ENCODE measurements at regions not wholly inside any gene's neighbourhood (a gene's known extent, or its start where the extent isn't known, plus 50 kb on each side); places are given as distances from the start of the nearest gene placed in this dataset.

DNA sequence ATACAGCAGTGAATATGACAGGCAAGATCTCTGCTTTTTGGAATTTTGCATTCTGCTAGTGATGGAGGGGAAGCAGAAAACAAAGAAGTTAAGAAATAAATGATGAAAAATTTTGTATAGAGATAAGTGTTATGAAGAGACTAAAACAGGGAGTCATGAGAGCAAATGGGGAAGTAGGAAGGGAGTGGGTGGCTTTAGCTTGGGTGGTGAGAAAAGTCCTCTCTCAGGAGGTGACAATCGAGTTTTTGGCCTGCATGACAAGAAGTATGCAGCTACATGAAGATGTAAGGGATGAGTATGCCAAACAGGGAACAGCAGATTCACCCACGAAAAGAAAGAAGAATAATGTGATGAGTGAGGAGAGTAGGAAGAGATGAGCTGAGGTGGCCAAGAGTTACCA, 80.7 kb upstream of the MPPED2 start:
- Histone ChIP-seq H3K36me3 (ENCODE audit: control insufficient read depth, insufficient read depth, low read length) (no peaks in the 10 kb centered on the region), H2AFZ (replicated peaks; ENCODE audit: low read length, poor library complexity) (no peak overlapping the region), H3K4me1 (ENCODE audit: control insufficient read depth, insufficient read depth, low read length) (no peaks in the 10 kb centered on the region), H3K56ac (ENCODE audit: extremely low read depth, insufficient read depth, low read length) (no peak overlapping the region), H2BK5ac (ENCODE audit: low read depth, low read length, poor library complexity, severe bottlenecking) (no peak overlapping the region), H3K18ac (ENCODE audit: low read depth, low read length) (no peak overlapping the region), H3K9me3 (ENCODE audit: control insufficient read depth, insufficient read depth, low read length) (no peaks in the 10 kb centered on the region), H2BK20ac (ENCODE audit: low read depth, low read length) (no peak overlapping the region), H4K5ac (ENCODE audit: low read depth, low read length) (no peak overlapping the region), H3K23ac (ENCODE audit: low read depth, low read length) (no peak overlapping the region; the same call in 1 of the 2 replicates), H3K4ac (ENCODE audit: low read depth, low read length) (no peak overlapping the region), H2BK15ac (ENCODE audit: low read depth, low read length) (no peak overlapping the region), H4K91ac (ENCODE audit: insufficient read depth, low read depth, low read length) (no peak overlapping the region), H2AK5ac (ENCODE audit: low read depth, low read length) (no peak overlapping the region), H4K20me1 (ENCODE audit: insufficient read depth, low read length) (no peaks in the 10 kb centered on the region), H2BK120ac (ENCODE audit: low read depth, low read length) (no peak overlapping the region), H4K8ac (ENCODE audit: low read depth in 2 of 2, low read length in 2 of 2) (no peak overlapping the region), H3K9ac (ENCODE audit: low read depth, low read length) (no peak overlapping the region), H3K4me3 (ENCODE audit: insufficient read depth, low read depth, low read length) (no peak overlapping the region), H3K9me1 (ENCODE audit: insufficient read depth, low read length) (no peaks in the 10 kb centered on the region), H3K79me1 (ENCODE audit: low read depth in 1 of 2, low read length in 2 of 2) (no peaks in the 10 kb centered on the region), H3K27me3 (ENCODE audit: control insufficient read depth, insufficient read depth, low read length) (no peaks in the 10 kb centered on the region), H3K4me2 (ENCODE audit: low read depth, low read length) (no peak overlapping the region), H3K27ac (ENCODE audit: insufficient read depth, low read length) (no peak overlapping the region), H3K14ac (replicated peaks; ENCODE audit: low read depth, low read length) (no peak overlapping the region), H2AK9ac (replicated peaks; ENCODE audit: low read depth, low read length, poor library complexity) (no peak overlapping the region)
- no TSS peak for BruUV-seq (replicated peaks)
- ATAC-seq (ENCODE audit: low read depth) (no peak), DNase-seq (no peak)
- ChIA-PET POLR2A (ENCODE audit: unreplicated experiment) (no interaction called here), CTCF (no interaction called here)
- 0% methylated on average over 1 of the region's 2 CpGs; no CpG with 5 or more reads in 1 of the 2 experiments for WGBS, 2 experiments (ENCODE audit: extremely low coverage in 2 of 2, insufficient read length in 1 of 2)
- in situ Hi-C loops (cut with MboI; ENCODE audit: low sequenced_read_pairs): no loop called here
- intact Hi-C loops (cut with micrococcal nuclease): no loop called here
- dilution Hi-C loops (cut with HindIII; ENCODE audit: low sequenced_read_pairs, unreplicated experiment): no loop called here
- TF ChIP-seq CHD1 (IDR thresholded peaks at IDR 0.05; ENCODE audit: low read depth, low read length): no peak
